ENCODE measurements at regions not wholly inside any gene's neighbourhood (a gene's known extent, or its start where the extent isn't known, plus 50 kb on each side); places are given as distances from the start of the nearest gene placed in this dataset.

- Histone ChIP-seq H3K36me3 (ENCODE audit: control insufficient read depth in 1 of 2, insufficient read depth in 2 of 2, low read length in 2 of 2) (no peaks in the 10 kb centered on the region), H3K9me3 (ENCODE audit: insufficient read depth, low read depth, low read length) (no peaks in the 10 kb centered on the region), H3K27ac (ENCODE audit: low read depth, low read length) (no peak overlapping the region), H3K9ac (ENCODE audit: low read length) (no peak overlapping the region), H3K14ac (ENCODE audit: low read length) (no peak overlapping the region), H4K8ac (ENCODE audit: low read depth, low read length) (no peak overlapping the region), H3K4me2 (ENCODE audit: low read length) (no peak overlapping the region), H2BK12ac (ENCODE audit: low read length) (no peak overlapping the region), H3K23ac (ENCODE audit: low read length) (no peak overlapping the region), H3K27me3 (ENCODE audit: insufficient read depth, low read length) (no peaks in the 10 kb centered on the region), H2BK5ac (ENCODE audit: low read depth, low read length, poor library complexity) (no peak overlapping the region), H4K12ac (ENCODE audit: low read depth, low read length) (no peak overlapping the region), H3K4me1 (ENCODE audit: control insufficient read depth in 1 of 2, insufficient read depth in 2 of 2, low read length in 2 of 2) (peaks cover 7 to 8% of the 10 kb centered on the region in 2 experiments), H4K91ac (ENCODE audit: low read depth, low read length) (no peak overlapping the region), H3K79me1 (ENCODE audit: low read length) (no peaks in the 10 kb centered on the region), H3K18ac (ENCODE audit: low read length) (no peak overlapping the region), H3K4ac (ENCODE audit: low read depth, low read length) (no peak overlapping the region), H2BK120ac (ENCODE audit: insufficient read depth, low read length, poor library complexity) (no peak overlapping the region), H3K79me2 (ENCODE audit: control insufficient read depth, insufficient read depth, low read length, poor library complexity) (no peaks in the 10 kb centered on the region), H3K4me3 (ENCODE audit: low read depth, low read length) (no peak overlapping the region), H2AK5ac (ENCODE audit: low read length) (no peak overlapping the region), H2AFZ (ENCODE audit: insufficient read depth, low read length, poor library complexity) (no peak overlapping the region)
- WGBS (ENCODE audit: extremely low coverage, insufficient coverage, insufficient read length) = no CpG with 5 or more reads among the region's 13 CpGs
- DNase-seq = no peak
Measured at GRCh38 chr10:42952931-42953683, 123.8 kb upstream of the RET start.

- H3K14ac ChIP-seq (ENCODE audit: low read length) = no peak overlapping the region
- H3K4me1 ChIP-seq (ENCODE audit: control insufficient read depth in 1 of 2, insufficient read depth in 2 of 2, low read length in 2 of 2) = peaks cover 7 to 8% of the 10 kb centered on the region in 2 experiments
- WGBS (ENCODE audit: extremely low coverage, insufficient coverage, insufficient read length) = no CpG with 5 or more reads among the region's 20 CpGs
- H3K79me2 ChIP-seq (ENCODE audit: control insufficient read depth, insufficient read depth, low read length, poor library complexity) = no peaks in the 10 kb centered on the region
- H3K9me3 ChIP-seq (ENCODE audit: insufficient read depth, low read depth, low read length) = no peaks in the 10 kb centered on the region
- H3K4me2 ChIP-seq (ENCODE audit: low read length) = no peak overlapping the region
- no peak overlapping the region for H4K8ac ChIP-seq (ENCODE audit: low read depth, low read length)
- H2BK5ac ChIP-seq (ENCODE audit: low read depth, low read length, poor library complexity) = no peak overlapping the region
- H3K79me1 ChIP-seq (ENCODE audit: low read length) = no peaks in the 10 kb centered on the region
- no peak overlapping the region for H4K91ac ChIP-seq (ENCODE audit: low read depth, low read length)
- H3K23ac ChIP-seq (ENCODE audit: low read length) = no peak overlapping the region
- no peaks in the 10 kb centered on the region for H3K27me3 ChIP-seq (ENCODE audit: insufficient read depth, low read length)
- no peak overlapping the region for H3K18ac ChIP-seq (ENCODE audit: low read length)
- H2BK12ac ChIP-seq (ENCODE audit: low read length) = no peak overlapping the region
- no peak overlapping the region for H3K4me3 ChIP-seq (ENCODE audit: low read depth, low read length)
- no peak overlapping the region for H3K4ac ChIP-seq (ENCODE audit: low read depth, low read length)
- DNase-seq = no peak
- H2AFZ ChIP-seq (ENCODE audit: insufficient read depth, low read length, poor library complexity) = no peak overlapping the region
- H3K36me3 ChIP-seq (ENCODE audit: control insufficient read depth in 1 of 2, insufficient read depth in 2 of 2, low read length in 2 of 2) = no peaks in the 10 kb centered on the region
- no peak overlapping the region for H4K12ac ChIP-seq (ENCODE audit: low read depth, low read length)
- H2BK120ac ChIP-seq (ENCODE audit: insufficient read depth, low read length, poor library complexity) = no peak overlapping the region
- no peak overlapping the region for H3K27ac ChIP-seq (ENCODE audit: low read depth, low read length)
- no peak overlapping the region for H3K9ac ChIP-seq (ENCODE audit: low read length)
- no peak overlapping the region for H2AK5ac ChIP-seq (ENCODE audit: low read length)
Measured at GRCh38 chr10:42953684-42954674, 122.9 kb upstream of the RET start.

GRCh38 chr10:42954766-42955492 is 121.9 kb upstream of the RET start:
- Histone ChIP-seq H3K4ac (ENCODE audit: low read depth, low read length) (no peak overlapping the region), H3K36me3 (ENCODE audit: control insufficient read depth in 1 of 2, insufficient read depth in 2 of 2, low read length in 2 of 2) (no peaks in the 10 kb centered on the region), H3K4me1 (ENCODE audit: control insufficient read depth in 1 of 2, insufficient read depth in 2 of 2, low read length in 2 of 2) (peaks cover 7 to 10% of the 10 kb centered on the region in 2 experiments), H3K14ac (ENCODE audit: low read length) (no peak overlapping the region), H4K8ac (ENCODE audit: low read depth, low read length) (no peak overlapping the region), H3K27me3 (ENCODE audit: insufficient read depth, low read length) (no peaks in the 10 kb centered on the region), H3K9me3 (ENCODE audit: insufficient read depth, low read depth, low read length) (no peaks in the 10 kb centered on the region), H3K79me1 (ENCODE audit: low read length) (peaks cover 2% of the 10 kb centered on the region), H4K91ac (ENCODE audit: low read depth, low read length) (no peak overlapping the region), H3K9ac (ENCODE audit: low read length) (no peak overlapping the region), H2BK5ac (ENCODE audit: low read depth, low read length, poor library complexity) (no peak overlapping the region), H3K4me2 (ENCODE audit: low read length) (no peak overlapping the region), H4K12ac (ENCODE audit: low read depth, low read length) (no peak overlapping the region), H2BK120ac (ENCODE audit: insufficient read depth, low read length, poor library complexity) (no peak overlapping the region), H2BK12ac (ENCODE audit: low read length) (no peak overlapping the region), H2AFZ (ENCODE audit: insufficient read depth, low read length, poor library complexity) (no peak overlapping the region), H3K79me2 (ENCODE audit: control insufficient read depth, insufficient read depth, low read length, poor library complexity) (no peaks in the 10 kb centered on the region), H3K27ac (ENCODE audit: low read depth, low read length) (no peak overlapping the region), H3K4me3 (ENCODE audit: low read depth, low read length) (no peak overlapping the region), H3K18ac (ENCODE audit: low read length) (no peak overlapping the region), H2AK5ac (ENCODE audit: low read length) (no peak overlapping the region), H3K23ac (ENCODE audit: low read length) (no peak overlapping the region)
- DNase-seq = no peak
- no CpG with 5 or more reads among the region's 4 CpGs for WGBS (ENCODE audit: extremely low coverage, insufficient coverage, insufficient read length)

GRCh38 chr10:42955493-42955889 is 121.4 kb upstream of the RET start:
- Histone ChIP-seq H3K4me2 (ENCODE audit: low read length) (no peak overlapping the region), H3K23ac (ENCODE audit: low read length) (no peak overlapping the region), H3K4me3 (ENCODE audit: low read depth, low read length) (no peak overlapping the region), H3K36me3 (ENCODE audit: control insufficient read depth in 1 of 2, insufficient read depth in 2 of 2, low read length in 2 of 2) (no peaks in the 10 kb centered on the region), H3K9ac (ENCODE audit: low read length) (no peak overlapping the region), H3K79me2 (ENCODE audit: control insufficient read depth, insufficient read depth, low read length, poor library complexity) (no peaks in the 10 kb centered on the region), H2AFZ (ENCODE audit: insufficient read depth, low read length, poor library complexity) (no peak overlapping the region), H3K4me1 (ENCODE audit: control insufficient read depth in 1 of 2, insufficient read depth in 2 of 2, low read length in 2 of 2) (peaks cover 7 to 11% of the 10 kb centered on the region in 2 experiments), H2BK12ac (ENCODE audit: low read length) (no peak overlapping the region), H3K14ac (ENCODE audit: low read length) (no peak overlapping the region), H3K4ac (ENCODE audit: low read depth, low read length) (no peak overlapping the region), H2BK120ac (ENCODE audit: insufficient read depth, low read length, poor library complexity) (no peak overlapping the region), H3K27me3 (ENCODE audit: insufficient read depth, low read length) (no peaks in the 10 kb centered on the region), H3K18ac (ENCODE audit: low read length) (no peak overlapping the region), H3K79me1 (ENCODE audit: low read length) (peaks cover 2% of the 10 kb centered on the region), H3K9me3 (ENCODE audit: insufficient read depth, low read depth, low read length) (no peaks in the 10 kb centered on the region), H4K8ac (ENCODE audit: low read depth, low read length) (no peak overlapping the region), H4K91ac (ENCODE audit: low read depth, low read length) (no peak overlapping the region), H2BK5ac (ENCODE audit: low read depth, low read length, poor library complexity) (no peak overlapping the region), H3K27ac (ENCODE audit: low read depth, low read length) (no peak overlapping the region), H4K12ac (ENCODE audit: low read depth, low read length) (no peak overlapping the region), H2AK5ac (ENCODE audit: low read length) (no peak overlapping the region)
- DNase-seq = no peak
- no CpG with 5 or more reads among the region's 3 CpGs for WGBS (ENCODE audit: extremely low coverage, insufficient coverage, insufficient read length)

Data from trophoblast cell (in vitro differentiated cells and primary cell).